ENCODE measurements at regions not wholly inside any gene's neighbourhood (a gene's known extent, or its start where the extent isn't known, plus 50 kb on each side); places are given as distances from the start of the nearest gene placed in this dataset.
A peak's percentile ranks its signal among the peaks of the same experiment; 100 is the strongest.
"Not testable (repeated sequence)": the region's sequence is repeated elsewhere in the genome, so short reads cannot be mapped to it uniquely, and the experiment has no call there.

GRCh38 chr5:41995193-41995592, 70.1 kb downstream of the FBXO4 start:
- DNase-seq, result no peak

DNA sequence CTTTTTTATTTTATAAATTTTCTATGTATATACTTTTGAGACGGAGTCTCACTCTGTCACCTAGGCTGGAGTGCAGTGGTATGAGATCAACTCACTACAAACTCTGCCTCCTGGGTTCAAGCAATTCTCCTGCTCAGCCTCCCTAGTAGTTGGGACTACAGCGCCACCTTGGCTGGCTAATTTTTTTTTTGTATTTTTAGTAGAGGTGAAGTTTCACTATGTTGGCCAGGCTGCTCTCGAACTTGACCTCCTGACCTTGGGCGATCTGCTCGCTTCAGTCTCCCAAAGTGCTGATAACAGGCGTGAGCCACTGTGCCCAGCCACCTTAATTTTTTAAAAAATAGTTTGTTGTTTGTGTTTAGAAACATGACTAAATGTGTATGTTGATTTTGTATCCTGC, 76.6 kb downstream of the FBXO4 start:
- DNase-seq, result no peak

DNA sequence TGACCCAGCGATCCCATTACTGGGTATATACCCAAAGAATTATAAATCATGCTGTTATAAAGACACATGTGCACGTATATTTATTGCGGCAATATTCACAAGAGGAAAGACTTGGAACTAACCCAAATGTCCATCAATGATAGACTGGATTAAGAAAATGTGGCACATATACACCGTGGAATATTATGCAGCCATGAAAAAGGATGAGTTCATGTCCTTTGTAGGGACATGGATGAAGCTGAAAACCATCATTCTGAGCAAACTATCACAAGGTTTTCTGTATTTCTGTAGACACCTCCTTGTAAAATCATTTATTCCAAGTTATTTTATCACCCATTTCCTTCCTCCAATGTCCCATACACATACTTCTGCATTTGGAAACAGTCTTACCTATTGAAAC, 78.8 kb downstream of the FBXO4 start:
- not testable (repeated sequence) for DNase-seq

DNA sequence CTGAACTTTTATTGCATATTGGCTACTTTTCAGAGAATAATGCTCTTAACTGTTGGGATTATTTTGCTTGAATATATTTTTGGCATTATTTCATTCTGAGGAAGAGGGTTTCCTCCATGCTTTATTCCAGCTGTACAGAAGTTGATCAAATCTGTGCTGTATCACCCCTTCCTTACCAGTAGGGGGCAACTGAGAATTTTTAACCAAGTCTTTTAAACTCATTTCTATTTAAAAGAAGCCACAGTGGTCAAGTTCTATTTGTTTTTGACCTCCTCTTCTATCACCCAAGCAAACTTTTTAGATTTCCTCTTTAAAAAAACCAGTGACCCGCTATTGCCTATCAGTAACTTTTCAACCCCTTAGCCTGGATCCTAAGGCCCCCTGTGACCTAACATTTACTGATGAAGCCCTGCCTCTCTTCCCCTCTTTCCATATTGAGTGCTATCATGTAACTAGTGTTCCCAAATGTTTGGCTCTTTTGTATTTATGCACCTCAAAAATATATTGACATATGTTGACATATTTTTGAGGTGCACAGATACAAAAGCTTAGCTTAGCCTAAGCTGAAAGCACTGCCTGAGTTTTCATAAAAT, 80.6 kb downstream of the FBXO4 start:
- DNase-seq, result peak; percentile 12

GRCh38 chr5:42013561-42013960, 88.5 kb downstream of the FBXO4 start:
- DNase-seq, result no peak

DNA sequence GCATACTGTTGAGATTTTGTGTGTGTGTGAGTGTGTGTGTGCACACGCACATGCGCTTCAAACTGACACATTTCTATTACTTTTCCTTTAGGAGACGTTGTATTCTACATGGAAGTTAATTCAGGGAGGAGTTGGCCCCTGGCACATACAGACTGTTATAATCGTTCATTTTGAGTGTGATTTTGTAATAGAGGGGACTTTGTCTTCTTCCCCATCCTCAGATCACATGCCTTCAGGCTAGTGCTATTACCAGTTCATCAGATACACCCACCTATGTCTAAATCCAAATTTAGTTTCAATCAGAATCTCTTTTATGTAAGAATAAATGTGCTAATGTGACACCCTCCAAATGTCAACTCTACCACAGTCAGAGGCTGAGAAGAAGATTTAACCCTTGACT, 90.2 kb downstream of the FBXO4 start:
- DNase-seq, result no peak

DNA sequence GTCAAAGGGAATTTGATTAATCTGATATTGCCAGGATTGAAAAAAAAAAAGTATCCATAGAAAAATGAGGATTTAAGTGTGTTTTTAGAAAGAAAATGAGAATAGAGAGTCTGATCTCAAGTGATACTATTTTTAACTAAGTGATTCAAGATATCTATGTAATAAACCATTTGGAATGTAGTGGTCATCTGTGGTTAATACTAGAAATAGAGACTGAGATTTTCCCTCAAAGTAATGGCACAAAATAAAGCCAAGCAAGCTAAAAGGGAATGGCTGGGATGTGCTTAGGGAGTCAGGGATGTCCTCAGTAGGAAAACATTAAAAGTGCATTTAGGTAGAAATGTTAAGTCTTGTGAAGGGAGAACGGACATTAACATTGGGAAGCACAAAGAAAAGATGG, 90.6 kb downstream of the FBXO4 start:
- no peak for DNase-seq

- no peak for DNase-seq
Measured at GRCh38 chr5:42020788-42021530, 95.9 kb downstream of the FBXO4 start.

DNA sequence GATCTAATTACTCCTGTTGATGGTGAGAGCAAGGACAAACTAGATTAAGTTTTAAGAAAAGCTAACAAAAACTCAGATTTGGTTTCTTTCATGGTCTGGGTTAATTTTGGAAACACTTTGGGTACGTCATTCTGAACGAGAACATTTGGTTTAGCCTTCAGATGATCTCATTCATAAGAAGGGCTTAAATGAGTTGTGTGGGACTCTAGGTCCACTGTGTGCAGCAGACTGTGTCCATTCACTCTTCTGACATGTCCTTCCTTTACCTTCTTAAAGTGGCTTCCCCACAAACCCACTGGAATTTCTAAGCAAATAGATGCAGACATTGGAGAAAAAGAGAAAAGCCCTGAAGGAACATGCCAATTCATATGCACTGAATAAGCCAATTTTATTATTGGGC, 96.8 kb downstream of the FBXO4 start:
- DNase-seq, result no peak

DNA sequence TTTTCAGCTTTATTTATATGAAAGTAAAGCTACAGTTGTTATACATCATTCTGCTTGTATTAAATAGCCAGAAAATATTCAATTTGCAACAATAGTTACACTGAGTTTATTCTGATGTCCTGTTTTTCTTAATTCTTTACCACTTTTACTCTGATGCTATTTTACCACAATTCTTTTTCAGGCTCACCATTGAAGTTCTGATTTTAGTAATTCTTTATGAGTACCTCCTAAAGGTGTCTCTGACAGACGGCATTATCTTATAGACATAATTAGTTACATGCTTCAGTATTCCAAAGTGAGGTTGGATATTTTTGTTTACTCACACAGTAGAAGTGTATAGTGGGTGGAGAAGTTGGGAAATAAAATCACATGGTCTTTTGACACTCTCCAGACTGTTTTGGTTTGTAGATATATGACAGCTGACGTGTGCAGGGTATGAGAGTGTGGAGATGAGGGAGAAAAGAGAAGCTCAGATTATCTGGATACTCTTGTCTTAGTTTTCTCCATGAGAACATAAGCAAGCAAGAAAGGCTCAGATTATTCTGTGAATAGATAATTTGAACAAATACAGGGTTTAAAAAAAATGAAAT, 97.4 kb downstream of the FBXO4 start:
- DNase-seq, result no peak

GRCh38 chr5:42026446-42026845, 101.4 kb downstream of the FBXO4 start:
- no peak for DNase-seq

DNA sequence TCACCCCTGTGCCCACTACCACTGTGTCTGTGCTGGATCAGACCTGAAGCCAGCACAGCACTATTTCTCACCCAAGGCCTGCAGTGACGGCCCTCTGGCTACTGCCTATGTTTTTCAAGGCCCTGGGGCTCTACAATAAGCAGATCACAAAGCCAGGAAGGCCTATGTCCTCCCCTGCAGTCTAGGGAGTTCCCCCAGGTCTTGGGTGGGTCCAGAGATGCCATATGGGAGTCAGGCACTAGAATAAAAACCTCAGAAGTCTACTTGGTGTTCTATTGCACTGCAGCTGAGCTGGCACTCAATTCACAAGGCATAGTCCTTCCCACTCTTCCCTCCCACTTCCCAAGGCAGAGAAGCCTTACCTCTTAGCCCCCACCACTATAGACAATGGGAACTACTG, 107.1 kb downstream of the FBXO4 start:
- no peak for DNase-seq

DNA sequence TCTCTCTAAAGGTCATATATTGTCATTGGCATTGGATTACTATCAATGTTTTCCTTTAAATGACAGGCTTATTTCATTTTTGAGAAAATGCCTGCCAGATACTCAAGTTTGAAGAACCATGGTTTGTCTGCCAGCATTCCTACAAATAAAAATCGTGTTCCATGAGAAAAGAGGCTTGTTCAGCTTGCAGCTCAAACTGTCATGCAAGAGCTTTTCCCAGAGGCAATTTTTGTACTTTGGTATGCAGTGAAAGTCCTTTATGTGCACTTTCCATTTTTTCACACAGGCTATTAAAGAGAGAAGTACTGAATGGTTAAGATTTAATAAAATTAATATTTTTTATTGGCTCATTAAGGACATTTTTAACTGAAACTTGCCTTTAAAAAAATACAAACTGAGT, 110.4 kb downstream of the FBXO4 start:
- no peak for DNase-seq

DNA sequence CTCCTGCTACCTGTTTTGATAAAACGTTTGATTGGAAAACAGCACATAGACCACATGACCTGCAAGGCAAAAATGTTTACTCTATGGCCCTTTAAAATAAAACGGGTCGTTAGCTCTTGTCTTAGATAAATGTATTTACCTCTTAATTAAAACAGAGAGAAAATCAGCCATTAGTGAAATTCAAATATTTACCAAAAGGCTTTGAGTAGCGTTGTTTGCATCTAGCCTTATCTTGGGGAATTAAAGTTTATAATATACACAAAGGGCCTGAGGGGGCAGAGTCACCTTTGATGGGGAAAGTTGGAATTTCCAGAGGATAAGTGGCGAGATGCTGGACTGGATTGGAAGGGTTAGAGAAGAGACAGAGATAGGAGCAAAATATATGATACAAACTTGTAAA, 111.3 kb downstream of the FBXO4 start:
- no peak for DNase-seq

GRCh38 chr5:42037379-42037932, 112.4 kb downstream of the FBXO4 start:
- no peak for DNase-seq

GRCh38 chr5:42043400-42043799, 118.3 kb downstream of the FBXO4 start:
- no peak for DNase-seq

DNA sequence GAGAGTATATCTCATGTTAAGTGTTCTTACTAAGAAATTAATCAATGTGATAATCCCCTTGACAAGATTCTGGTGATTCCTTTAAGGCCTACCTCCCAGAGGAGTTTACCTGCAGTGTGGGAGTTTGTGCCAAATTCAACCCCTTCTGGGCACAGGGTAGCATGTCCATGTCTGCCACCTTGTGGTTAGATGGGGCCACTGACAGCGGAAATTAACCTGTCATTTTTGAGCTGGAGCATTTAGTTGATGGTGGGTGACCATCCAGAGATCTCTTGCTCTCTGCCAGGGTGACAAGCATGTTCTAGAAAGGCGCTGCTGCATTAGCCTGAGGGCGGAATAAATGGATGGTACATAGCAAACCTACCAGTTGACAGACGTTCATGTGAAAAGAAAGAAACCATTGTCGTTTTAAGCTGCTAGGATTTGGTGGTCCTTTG, 132.2 kb downstream of the FBXO4 start:
- DNase-seq, result peak; percentile 59

DNA sequence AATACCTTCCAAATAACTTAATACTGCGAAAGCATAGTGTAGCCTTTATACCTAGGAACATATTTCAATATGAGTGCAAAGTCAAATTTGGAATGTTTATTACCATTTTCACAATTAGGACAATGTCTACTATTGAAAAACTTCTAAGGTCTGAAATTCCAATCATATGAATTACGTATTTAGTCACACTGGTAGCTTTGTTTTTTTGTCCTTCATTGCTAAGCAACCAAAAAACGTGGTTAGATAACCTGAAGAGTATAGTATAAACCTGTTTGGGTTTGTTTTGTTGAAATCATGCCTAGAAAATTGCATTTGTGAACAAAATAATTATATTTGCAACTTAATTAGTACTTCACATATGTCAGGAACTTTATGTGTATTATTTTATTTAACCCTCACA, 134.2 kb downstream of the FBXO4 start:
- no peak for DNase-seq

DNA sequence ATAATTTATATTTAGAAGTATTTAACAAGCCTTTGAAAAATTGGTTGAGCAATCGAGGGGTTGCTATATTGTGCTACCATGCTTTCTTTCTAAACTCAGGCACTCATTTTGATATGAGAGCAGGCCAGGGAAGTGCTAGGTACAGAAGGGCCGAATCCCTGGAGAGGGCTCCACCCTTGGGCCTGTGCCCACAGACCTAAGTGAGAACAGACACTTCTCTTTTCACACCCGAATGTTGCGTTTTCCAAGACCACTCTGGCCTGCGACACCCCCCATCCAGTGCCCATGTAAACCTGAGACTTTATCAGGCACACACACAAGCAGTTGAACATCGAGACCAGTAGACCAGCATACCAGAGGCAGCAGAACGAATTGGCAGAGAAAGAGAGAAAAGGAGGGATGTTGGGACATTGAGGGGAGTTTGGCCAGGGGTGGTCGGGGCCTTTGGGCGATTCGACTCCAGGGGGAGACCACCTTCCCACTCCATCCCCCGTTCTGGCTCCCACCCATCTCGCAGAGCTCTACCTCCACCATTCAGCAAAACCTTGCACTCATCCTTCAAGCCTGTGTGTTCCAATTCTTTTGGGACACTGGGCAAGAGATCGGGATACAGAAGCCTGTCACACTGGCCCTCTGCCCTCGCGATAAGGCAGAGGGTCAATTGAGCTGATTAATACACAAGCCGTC, 134.8 kb downstream of the FBXO4 start:
- DNase-seq, result no peak

DNA sequence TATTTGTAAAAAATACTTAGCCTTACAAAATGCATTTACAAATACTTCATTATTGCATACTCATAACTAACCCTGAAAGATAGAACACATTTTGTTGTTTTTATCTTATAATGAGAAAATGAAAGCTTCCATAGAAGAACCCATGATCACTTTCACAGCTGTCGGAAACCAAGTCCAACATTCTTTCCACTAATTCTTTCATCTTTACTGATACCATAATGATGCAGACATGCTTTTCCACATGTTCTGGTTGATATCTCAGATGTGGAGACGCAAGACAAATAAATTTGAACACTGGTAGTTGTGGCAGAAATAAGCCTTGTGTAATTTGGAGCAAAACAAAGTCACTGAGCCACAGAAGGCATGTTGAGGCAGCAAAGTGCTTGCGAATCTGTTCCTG, 136.0 kb downstream of the FBXO4 start:
- DNase-seq, result no peak

- DNase-seq, result no peak
Measured at GRCh38 chr5:42064821-42065220, 139.7 kb downstream of the FBXO4 start.

DNA sequence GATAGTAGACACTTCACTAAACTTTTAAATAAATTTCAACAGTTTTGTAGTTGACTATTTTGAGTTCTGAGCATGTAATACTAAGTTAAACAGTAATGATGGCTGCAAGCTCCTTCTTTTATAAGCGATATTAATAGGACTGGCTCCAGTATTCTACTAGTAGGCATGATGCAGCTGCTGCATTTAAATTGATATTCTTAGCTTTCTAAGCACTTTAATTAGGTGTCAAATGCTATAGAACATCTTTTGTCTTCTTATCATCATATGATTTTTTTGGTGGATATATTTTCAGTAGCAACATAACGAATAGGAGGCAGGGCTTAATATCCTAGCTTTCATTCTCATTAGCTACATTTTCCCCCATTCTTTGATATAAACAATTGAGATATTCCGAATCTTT, 141.1 kb downstream of the FBXO4 start:
- no peak for DNase-seq

DNA sequence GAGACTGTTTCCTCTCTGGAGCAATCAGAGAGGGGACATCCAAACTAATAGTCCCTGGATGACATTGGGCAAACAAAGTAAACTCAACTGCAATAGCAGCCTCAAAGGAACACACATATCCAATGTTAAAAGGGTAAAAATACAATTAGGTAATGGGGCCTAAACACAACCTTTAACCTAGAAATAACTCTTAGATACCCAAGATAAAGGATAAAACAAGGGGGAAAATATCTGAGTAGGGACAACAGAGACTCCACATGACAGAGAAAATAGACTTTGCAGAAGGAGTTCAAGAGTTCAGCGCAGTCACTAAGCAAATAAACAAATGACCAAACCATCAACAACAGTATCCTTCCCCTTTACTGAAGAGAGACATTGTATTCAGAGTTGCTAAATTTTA, 149.3 kb downstream of the FBXO4 start:
- no peak for DNase-seq

DNA sequence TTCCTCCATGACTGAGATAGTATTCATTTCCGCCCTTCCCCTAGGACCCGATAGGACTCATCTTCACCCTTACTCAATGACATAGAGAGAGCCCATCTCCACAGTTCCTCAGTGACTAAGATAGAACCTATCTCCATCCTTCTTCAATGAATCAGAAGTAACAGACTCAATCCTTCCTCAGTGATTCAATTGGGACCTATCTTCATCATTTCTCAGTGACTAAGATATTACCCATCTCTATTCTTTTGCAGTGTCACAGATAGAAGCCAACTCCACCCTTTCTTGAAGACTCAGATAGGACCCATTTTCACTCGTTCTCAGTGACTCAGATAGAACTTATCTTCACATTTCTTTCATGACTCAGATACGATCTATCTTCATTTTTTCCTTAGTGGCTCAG, 164.6 kb downstream of the FBXO4 start:
- DNase-seq, result no peak
